GM12872 (cell line): ENCODE measurements at regions not wholly inside any gene's neighbourhood (a gene's known extent, or its start where the extent isn't known, plus 50 kb on each side); places are given as distances from the start of the nearest gene placed in this dataset.

Experiments used
- TF ChIP-seq, protein P1 (sequence below): IDR thresholded peaks from 3 replicates; pipeline ENCODE4 v1.5.1; 2011; ENCODE audit warnings: low read depth, mild to moderate bottlenecking, low read length, moderate library complexity; ENCODE audit not compliant: insufficient read depth

DNA sequence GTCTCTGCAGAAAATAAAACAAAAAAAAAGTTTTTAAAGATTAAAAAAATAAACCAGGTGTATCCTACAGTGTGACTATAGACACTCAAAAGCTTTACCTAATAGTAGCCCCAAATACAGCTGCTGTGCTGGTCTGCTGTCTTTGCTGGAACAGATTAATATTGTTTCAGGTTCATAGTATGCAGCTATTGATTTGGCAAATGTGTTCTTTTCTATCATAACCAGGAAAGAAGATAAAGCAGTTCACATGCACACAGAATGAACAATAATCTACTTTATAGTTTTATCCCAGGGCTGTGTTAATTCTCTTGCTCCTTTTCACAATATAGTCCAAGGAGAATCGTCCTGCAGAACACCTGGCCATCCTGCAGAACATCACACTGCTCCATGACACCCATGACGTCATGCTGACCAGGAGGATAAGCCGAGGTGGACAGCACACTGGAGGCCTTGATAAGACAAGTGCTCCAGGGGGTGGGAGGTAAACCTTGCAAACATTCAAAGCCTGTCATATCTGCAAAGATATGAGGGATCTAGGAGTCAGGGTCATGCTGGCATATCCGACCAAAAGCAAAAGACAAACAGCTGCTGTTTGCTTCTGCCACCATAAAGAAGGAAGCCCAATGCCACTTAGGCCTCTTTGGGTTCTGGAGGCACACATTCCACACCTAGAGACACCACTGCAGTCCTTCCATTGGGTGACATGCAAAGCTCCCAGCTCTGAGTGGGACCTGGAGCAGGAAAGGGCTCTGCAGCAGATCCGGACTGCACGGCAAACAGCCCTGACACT lies 86.1 kb upstream of the SLC2A1 start:
- TF ChIP-seq, protein P1, sequence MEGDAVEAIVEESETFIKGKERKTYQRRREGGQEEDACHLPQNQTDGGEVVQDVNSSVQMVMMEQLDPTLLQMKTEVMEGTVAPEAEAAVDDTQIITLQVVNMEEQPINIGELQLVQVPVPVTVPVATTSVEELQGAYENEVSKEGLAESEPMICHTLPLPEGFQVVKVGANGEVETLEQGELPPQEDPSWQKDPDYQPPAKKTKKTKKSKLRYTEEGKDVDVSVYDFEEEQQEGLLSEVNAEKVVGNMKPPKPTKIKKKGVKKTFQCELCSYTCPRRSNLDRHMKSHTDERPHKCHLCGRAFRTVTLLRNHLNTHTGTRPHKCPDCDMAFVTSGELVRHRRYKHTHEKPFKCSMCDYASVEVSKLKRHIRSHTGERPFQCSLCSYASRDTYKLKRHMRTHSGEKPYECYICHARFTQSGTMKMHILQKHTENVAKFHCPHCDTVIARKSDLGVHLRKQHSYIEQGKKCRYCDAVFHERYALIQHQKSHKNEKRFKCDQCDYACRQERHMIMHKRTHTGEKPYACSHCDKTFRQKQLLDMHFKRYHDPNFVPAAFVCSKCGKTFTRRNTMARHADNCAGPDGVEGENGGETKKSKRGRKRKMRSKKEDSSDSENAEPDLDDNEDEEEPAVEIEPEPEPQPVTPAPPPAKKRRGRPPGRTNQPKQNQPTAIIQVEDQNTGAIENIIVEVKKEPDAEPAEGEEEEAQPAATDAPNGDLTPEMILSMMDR, result no peak

DNA sequence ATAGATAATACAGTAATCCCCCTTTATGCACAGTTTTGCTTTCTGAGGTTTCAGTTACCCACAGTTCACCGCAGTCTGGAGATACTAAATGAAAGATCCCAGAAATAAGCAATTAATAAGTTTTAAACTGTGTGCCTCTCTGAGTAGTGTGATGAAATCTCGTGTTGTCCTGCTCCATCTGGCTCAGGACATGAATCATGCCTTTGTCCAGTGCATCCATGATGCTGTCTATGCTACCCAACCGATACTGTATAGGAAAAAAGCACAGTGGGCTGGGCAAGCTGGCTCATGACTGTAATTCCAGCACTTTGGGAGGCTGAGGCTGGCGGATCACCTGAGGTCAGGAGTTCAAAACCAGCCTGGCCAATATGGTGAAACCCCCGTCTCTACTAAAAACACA lies 85.0 kb upstream of the SLC2A1 start:
- TF ChIP-seq, protein P1, result no peak

DNA sequence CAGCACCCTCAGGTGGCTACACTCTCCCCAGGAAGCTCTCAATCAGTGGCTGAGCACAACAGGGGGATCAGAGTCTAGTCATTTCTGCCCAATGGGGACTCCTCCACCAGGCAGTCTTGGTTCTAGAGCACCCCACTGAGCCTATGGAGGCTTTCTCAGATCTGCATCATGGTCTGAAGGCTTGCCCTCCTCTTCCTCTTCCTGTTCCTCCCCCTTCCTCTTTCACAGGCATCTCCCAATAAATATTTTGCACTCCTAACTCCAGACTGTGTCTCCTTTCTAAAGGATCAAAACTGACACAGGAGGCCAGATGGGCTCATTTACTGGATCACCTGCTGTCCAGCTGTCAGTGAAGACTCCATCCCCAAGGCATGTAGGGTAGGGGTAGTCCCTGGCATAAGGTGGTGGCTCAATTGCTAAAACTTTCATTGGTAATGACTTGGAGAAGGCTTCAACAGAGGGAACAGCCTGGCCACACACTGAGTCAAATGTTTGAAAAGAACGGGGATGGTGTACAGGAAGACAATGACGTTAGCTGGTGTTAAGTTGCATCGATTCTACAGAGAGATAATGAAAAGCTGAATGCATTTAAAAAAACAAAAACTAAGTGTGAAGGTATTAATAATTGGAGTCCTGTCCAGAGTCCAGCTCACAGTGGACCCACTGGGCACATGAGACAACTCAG lies 84.2 kb upstream of the SLC2A1 start:
- TF ChIP-seq, protein P1, result no peak

DNA sequence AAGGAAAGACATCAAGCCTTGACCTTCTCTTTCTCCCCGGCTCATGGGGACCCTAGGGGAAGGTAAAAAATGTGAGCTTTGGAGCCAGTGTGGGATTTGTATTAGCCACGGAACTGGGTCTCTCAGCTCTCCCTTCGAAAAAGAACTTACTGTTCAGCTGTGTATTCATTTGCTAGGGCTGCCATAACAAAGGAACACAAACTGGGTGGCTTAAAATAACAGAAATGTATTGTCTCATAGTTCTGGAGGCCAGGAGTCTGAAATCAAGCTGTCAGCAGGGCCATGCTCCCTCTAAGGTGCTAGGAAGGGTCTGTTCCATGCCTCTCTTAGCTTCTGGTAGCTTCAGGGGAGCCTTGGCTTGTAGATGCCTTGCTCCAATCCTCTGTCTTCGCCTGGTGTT lies 83.5 kb upstream of the SLC2A1 start:
- TF ChIP-seq, protein P1, result no peak

DNA sequence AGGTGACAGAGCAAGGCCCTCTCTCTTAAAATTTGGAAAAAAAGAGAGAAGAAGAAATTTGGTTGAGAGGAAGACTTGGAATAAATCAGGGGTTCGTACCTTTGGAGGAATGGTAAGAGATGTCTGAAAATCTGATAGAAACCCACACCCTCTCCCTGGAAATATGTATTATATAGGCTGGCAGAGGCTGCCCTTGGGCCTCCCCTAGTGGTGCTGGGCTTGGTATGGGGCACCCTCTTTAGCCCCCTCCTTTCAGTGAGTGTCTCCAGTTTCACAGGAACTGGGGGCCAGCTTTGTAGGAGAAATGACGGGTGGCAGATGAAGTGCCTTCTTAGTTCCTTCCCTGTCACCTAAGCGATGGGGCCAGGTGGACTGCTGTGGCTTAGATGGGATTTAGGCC lies 82.9 kb upstream of the SLC2A1 start:
- TF ChIP-seq, protein P1, result 0 out of 3 replicates have a peak, but pooled peaks have one; percentile 16

DNA sequence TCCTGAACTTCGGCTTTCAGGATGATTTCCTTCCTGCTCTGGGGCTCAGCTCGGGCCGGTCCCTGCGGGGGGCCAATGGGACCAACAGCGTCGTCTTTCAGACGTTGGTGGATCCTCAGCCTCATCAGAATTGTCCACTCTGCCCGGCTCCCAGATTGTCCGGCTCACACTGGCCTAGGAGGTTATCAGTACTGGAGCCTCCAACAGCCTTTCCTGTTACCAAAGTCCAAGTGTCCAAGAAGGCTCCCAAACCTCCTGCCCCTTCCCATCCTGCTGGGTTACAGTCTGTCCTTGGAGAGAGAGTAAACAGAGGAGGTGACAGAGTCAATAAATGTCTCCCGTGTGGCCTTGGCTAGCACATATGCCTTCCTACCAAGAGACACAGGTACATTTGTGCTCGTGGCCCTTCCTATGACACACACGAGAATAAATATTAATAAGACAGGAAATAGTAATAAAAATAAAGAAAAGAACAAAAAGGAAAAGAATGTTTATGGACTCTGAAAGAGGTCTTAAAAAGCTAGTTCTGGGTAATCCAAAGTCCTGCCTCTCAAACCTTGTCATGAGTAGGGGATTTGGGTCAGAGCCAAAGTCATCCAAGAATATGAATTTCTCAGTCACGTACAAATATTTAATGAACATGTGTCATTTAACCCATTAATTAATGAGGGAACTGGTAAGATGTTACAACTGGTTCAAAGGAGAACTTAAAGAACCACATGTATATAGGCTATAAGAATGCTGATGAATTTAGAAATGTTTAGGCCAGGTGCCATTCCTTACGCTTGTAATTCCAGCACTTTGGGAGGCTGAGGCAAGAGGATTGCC lies 80.8 kb upstream of the SLC2A1 start:
- TF ChIP-seq, protein P1, result no peak
